ENCODE measurements at regions not wholly inside any gene's neighbourhood (a gene's known extent, or its start where the extent isn't known, plus 50 kb on each side); places are given as distances from the start of the nearest gene placed in this dataset.
A peak's percentile ranks its signal among the peaks of the same experiment; 100 is the strongest.

GRCh38 chr1:25031966-25032667 is 102.0 kb upstream of the RUNX3 start:
- peak; percentile 31 for TF ChIP-seq CTCF (IDR thresholded peaks at IDR 0.05; ENCODE audit: low read depth, low read length, poor library complexity, severe bottlenecking)
- TF ChIP-seq EZH2phosphoT487 (IDR thresholded peaks at IDR 0.05; ENCODE audit: borderline replicate concordance, low read length), result no peak

All from DOHH2 (cell line).